Pancreas (tissue), 10 donors: ENCODE measurements at regions not wholly inside any gene's neighbourhood (a gene's known extent, or its start where the extent isn't known, plus 50 kb on each side); places are given as distances from the start of the nearest gene placed in this dataset.

ENCODE experiments used
- ATAC-seq, 4 donors: fragments of 200-7000 bp; cut with Tn5 transposase; one replicate each; pipeline versions ENCODE4 v1.8.0 to v1.9.1; 2020; ENCODE audit warnings: mild to moderate bottlenecking in 4 of 4, moderate library complexity in 4 of 4
- DNase-seq, 6 donors: peaks; one replicate each; pipeline ENCODE4 v3.0.0-alpha.2; 2020
- FAIRE-seq: peaks from 2 replicates; lab custom pipeline; 2012; peaks lifted over from hg19 to GRCh38; lab: Jason Lieb, UNC
- H3K27ac ChIP-seq, 4 donors: fragments of 200-600 bp; sonication (generic); 1 replicate in 3 of 4; 2 replicates in 1 of 4; pipeline versions ENCODE4 v1.5.0 to v1.8.0; 2020
- H3K27me3 ChIP-seq, 4 donors: fragments of 200-600 bp; one replicate each; pipeline ENCODE4 v1.8.0; 2021
- H3K36me3 ChIP-seq, 3 donors: fragments of 200-600 bp; sonication (generic) in 1 of 3; one replicate each; pipeline versions ENCODE4 v1.5.0 to v1.8.0; 2020 to 2021
- H3K4me1 ChIP-seq, 3 donors: fragments of 200-600 bp; one replicate each; pipeline ENCODE4 v1.8.0; 2021
- H3K4me3 ChIP-seq, 4 donors: fragments of 200-600 bp; sonication (generic) in 2 of 4; one replicate each; pipeline versions ENCODE4 v1.5.0 to v1.8.0; 2020 to 2021
- H3K9me3 ChIP-seq, 4 donors: fragments of 200-600 bp; one replicate each; pipeline ENCODE4 v1.8.0; 2021
- WGBS, 2 donors: extraction: QIAGEN DNeasy Blood & Tissue Kit; methylation state at CpG; one replicate each; pipeline ENCODE4 v1.1.7; 2013; 5-methylcytosine and 5-hydroxymethylcytosine counted together
- intact Hi-C, 3 donors: fragments of 100-400 bp; cut with DNase I; formaldehyde crosslinking; loops; one replicate each; pipeline versions ENCODE4 v1.11.1 to v1.14.2; 2022
- TF ChIP-seq, protein P1 (sequence below), 4 donors: fragments of 200-600 bp; sonication (generic) in 3 of 4; IDR thresholded peaks; one replicate each; pipeline versions ENCODE4 v1.5.0 to v1.8.0; 2021; ENCODE audit warnings: antibody characterized with exemption in 4 of 4
- donor health status: healthy with polysubstance abuse.
- donor health status: DM: no; HTN: no; CAD: no; lungs with moderate emphysema.
- donor health status: DM: no; HTN: no; CAD: no.
- donor health status: control.
- donor health status: control.
- donor health status: Bipolar disorder and iron deficiency.
- donor health status: DM: yes; HTN: yes; CAD: no.
- donor health status: DM: no; HTN: no; CAD: no.
- donor health status: DM: no; HTN: no; CAD: no.
- donor health status: DM: yes; HTN: yes; CAD: no.

- Histone ChIP-seq H3K36me3 (no peaks in the 10 kb centered on the region), H3K4me1 (no peaks in the 10 kb centered on the region), H3K27ac (no peak overlapping the region), H3K9me3 (no peaks in the 10 kb centered on the region), H3K4me3 (no peak overlapping the region), H3K27me3 (no peaks in the 10 kb centered on the region)
- TF ChIP-seq, protein P1, sequence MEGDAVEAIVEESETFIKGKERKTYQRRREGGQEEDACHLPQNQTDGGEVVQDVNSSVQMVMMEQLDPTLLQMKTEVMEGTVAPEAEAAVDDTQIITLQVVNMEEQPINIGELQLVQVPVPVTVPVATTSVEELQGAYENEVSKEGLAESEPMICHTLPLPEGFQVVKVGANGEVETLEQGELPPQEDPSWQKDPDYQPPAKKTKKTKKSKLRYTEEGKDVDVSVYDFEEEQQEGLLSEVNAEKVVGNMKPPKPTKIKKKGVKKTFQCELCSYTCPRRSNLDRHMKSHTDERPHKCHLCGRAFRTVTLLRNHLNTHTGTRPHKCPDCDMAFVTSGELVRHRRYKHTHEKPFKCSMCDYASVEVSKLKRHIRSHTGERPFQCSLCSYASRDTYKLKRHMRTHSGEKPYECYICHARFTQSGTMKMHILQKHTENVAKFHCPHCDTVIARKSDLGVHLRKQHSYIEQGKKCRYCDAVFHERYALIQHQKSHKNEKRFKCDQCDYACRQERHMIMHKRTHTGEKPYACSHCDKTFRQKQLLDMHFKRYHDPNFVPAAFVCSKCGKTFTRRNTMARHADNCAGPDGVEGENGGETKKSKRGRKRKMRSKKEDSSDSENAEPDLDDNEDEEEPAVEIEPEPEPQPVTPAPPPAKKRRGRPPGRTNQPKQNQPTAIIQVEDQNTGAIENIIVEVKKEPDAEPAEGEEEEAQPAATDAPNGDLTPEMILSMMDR (IDR thresholded peaks at IDR 0.05): no peak
- ATAC-seq (no peak), FAIRE-seq (no peak), DNase-seq (no peak)
- WGBS, 2 donors: 33 to 42% methylated on average over 2 of the region's 2 CpGs
- intact Hi-C loops: no loop called here
These were observed 139.0 kb upstream of the ITGA1 start for GRCh38 chr5:52648726-52649125.

GRCh38 chr5:52655163-52655562, 132.6 kb upstream of the ITGA1 start:
- H3K4me3 ChIP-seq: no peak overlapping the region
- FAIRE-seq: no peak
- TF ChIP-seq, protein P1 (IDR thresholded peaks at IDR 0.05): no peak
- no peaks in the 10 kb centered on the region for H3K36me3 ChIP-seq
- DNase-seq: no peak
- no peaks in the 10 kb centered on the region for H3K9me3 ChIP-seq
- intact Hi-C loops: loop anchor here in 2 of 3 donors (5.0 to 10.0 kb wide), 2 partner anchors 1698 to 1700 kb away; no protein-coding TSS in a partner anchor
- peaks cover 0 to 4% (median 0%) of the 10 kb centered on the region in 3 donors for H3K4me1 ChIP-seq
- no peak overlapping the region for H3K27ac ChIP-seq
- peaks cover 0 to 10% (median 5%) of the 10 kb centered on the region in 4 donors for H3K27me3 ChIP-seq
- WGBS, 2 donors: 33 to 36% methylated on average over 1 of the region's 1 CpG
- no peak for ATAC-seq

- peaks cover 0 to 4% (median 0%) of the 10 kb centered on the region in 3 donors for H3K4me1 ChIP-seq
- TF ChIP-seq, protein P1 (IDR thresholded peaks at IDR 0.05): no peak
- intact Hi-C loops: loop anchor here in 2 of 3 donors (5.0 to 10.0 kb wide), 2 partner anchors 1699 to 1702 kb away; no protein-coding TSS in a partner anchor
- H3K27me3 ChIP-seq: peaks cover 0 to 10% (median 5%) of the 10 kb centered on the region in 4 donors
- FAIRE-seq (no peak), ATAC-seq (no peak), DNase-seq (no peak)
- no peaks in the 10 kb centered on the region for H3K9me3 ChIP-seq
- no peak overlapping the region for H3K27ac ChIP-seq
- H3K4me3 ChIP-seq: no peak overlapping the region
- H3K36me3 ChIP-seq: no peaks in the 10 kb centered on the region
- WGBS, 2 donors: 25 to 26% methylated on average over 4 of the region's 4 CpGs
These were observed 131.0 kb upstream of the ITGA1 start for GRCh38 chr5:52656569-52657246.

GRCh38 chr5:52657247-52657645, 130.5 kb upstream of the ITGA1 start:
- no peak overlapping the region for H3K4me3 ChIP-seq
- intact Hi-C loops: loop anchor here in 2 of 3 donors (5.0 to 10.0 kb wide), 2 partner anchors 1700 to 1702 kb away; no protein-coding TSS in a partner anchor
- FAIRE-seq: peak; percentile 75
- WGBS, 2 donors: 1% methylated on average over 3 of the region's 3 CpGs
- no peaks in the 10 kb centered on the region for H3K36me3 ChIP-seq
- DNase-seq: no peak
- H3K9me3 ChIP-seq: no peaks in the 10 kb centered on the region
- TF ChIP-seq, protein P1 (IDR thresholded peaks at IDR 0.05): peak; percentile 33 to 52 (median 39)
- no peak overlapping the region for H3K27ac ChIP-seq
- peaks cover 0 to 4% (median 0%) of the 10 kb centered on the region in 3 donors for H3K4me1 ChIP-seq
- peaks cover 0 to 10% (median 5%) of the 10 kb centered on the region in 4 donors for H3K27me3 ChIP-seq
- peak in 3 of 4 donors; percentile 54 to 79 (median 69) for ATAC-seq

- H3K4me1 ChIP-seq: peaks cover 0 to 4% (median 0%) of the 10 kb centered on the region in 3 donors
- H3K4me3 ChIP-seq: no peak overlapping the region
- H3K27ac ChIP-seq: no peak overlapping the region
- no peaks in the 10 kb centered on the region for H3K9me3 ChIP-seq
- TF ChIP-seq, protein P1 (IDR thresholded peaks at IDR 0.05): no peak
- intact Hi-C loops: loop anchor here in 2 of 3 donors (5.0 to 10.0 kb wide), 2 partner anchors 1701 to 1703 kb away; no protein-coding TSS in a partner anchor
- H3K36me3 ChIP-seq: no peaks in the 10 kb centered on the region
- peaks cover 0 to 10% (median 5%) of the 10 kb centered on the region in 4 donors for H3K27me3 ChIP-seq
- ATAC-seq: no peak
- no peak for DNase-seq
- FAIRE-seq: no peak
- WGBS, 2 donors: 82 to 87% methylated on average over 2 of the region's 2 CpGs
These were observed 129.5 kb upstream of the ITGA1 start for GRCh38 chr5:52658246-52658645.
